Activated effector memory CD4-positive, alpha-beta T cell treated with anti-CD3 and anti-CD28 coated beads, Interleukin-2, amount 50 U/mL, for 16 hours (primary cell): ENCODE measurements at regions not wholly inside any gene's neighbourhood (a gene's known extent, or its start where the extent isn't known, plus 50 kb on each side); places are given as distances from the start of the nearest gene placed in this dataset.
A peak's percentile ranks its signal among the peaks of the same experiment; 100 is the strongest.

ENCODE experiments used
- DNase-seq: peaks from one replicate; pipeline ENCODE4 v3.0.0-alpha.2; 2020

DNA sequence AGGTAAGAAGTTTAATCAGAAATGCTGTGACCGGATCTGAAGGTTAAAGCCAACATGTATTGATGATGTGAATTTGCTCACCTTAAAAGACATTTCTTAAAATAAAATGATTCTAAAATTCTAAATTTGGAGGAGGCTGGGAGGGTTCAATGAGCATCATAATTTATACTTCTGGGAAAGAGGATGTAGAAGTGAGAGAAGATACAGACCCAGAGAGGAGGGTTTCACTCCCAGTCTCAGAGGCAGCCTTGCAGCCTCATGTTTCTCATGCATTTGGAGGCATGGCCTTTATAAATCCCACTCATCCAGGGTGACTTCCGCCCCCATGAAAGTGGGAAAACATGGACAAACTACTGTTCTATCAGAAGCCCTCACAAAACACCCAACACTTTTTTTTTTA lies 305.6 kb upstream of the PITRM1 start:
- no peak for DNase-seq

GRCh38 chr10:3477683-3478082 lies 305.1 kb upstream of the PITRM1 start:
- no peak for DNase-seq

DNA sequence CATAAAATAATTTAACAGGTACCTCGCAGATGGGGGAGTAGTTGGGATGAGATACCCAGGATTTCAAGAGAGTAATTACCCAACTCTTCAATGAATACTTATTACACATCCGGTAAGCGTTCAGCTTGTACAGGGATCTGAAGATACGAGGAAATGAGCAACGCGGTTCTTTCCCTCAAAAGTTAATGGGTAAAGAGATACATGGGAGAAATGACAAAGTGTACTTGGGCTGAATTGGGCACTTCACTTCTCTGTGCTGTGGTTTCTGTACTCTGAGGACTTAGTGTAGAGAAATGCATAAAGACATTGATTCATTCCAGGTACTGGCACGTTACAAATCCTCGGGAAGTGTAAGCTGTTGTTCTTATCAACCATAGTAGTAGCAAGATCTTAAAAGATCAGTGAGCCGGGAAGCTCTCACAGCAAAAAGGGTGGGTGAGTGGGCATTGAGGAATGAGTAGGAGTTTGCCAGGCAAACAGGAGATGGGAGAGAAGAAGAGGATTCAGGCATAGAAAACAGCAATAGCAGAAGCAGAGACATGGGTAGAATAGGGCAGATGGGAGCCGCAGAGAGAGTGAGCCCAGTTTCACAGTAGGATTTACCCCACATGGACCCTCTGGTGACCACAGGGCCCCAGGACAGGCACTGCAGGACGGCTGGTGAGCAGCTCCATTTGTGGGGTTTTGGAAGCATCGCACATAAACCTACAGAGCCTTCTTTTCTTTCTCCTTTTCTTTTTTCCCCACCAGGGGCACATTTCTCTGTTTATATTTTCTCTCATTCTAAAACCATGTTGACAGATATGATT lies 304.3 kb upstream of the PITRM1 start:
- no peak for DNase-seq

DNA sequence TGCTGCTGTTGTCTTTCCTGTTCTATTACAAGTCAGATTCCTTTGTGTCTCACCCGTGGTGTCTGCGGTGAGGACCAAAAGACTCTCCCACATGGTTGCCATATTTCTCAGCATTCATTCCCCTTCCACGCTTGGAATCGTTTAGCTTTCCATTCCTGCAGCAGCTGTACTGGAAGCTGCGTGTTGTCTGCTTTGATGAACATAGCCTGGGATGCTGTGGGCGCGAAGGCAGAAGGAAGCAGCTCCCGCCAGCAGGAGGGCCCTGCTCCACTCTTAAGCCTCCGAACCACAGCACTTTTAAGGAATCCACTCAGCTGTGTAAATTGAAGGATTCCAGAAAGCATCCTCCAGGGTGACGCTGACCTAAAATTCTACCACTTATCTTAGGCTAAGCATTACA lies 303.6 kb upstream of the PITRM1 start:
- no peak for DNase-seq

GRCh38 chr10:3475367-3475766 lies 302.8 kb upstream of the PITRM1 start:
- DNase-seq = no peak

DNA sequence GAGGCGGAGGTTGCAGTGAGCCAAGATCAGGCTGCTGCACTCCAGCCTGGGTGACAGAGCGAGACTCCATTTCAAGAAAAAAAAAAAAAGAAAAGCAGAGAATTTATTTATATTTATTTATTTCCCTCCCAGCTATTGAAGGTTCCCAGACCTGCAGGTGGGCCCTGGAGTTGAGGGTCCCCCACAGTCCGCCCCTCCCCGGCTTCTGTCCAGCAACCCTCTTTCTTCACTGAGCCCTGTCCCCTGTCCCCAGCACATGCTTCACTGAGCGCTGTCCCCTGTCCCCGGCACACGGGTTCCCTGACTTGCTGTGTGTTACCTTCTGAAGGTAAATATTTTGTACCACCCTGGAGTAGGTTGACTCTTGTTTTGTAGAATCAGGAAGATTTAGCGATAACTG lies 301.7 kb upstream of the PITRM1 start:
- DNase-seq = no peak

DNA sequence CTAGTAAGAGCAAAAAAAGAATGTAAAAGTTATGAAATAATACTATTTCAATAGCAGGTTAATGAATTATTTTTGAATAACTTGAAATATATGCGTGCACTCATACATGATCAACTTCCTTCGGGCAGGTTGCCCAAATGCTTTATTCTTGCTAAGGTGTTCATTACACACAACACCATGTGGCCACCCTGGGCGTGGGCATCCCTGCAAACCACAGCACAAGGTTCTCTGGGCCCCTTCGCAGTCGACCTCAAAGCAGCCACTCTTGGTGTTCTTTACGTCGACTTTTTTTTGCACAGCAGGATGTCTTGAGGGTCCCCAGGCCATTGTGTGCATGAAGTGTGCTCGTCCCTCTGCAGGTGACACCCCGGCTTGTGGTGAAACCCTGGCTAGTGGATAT lies 300.7 kb upstream of the PITRM1 start:
- DNase-seq = no peak

DNA sequence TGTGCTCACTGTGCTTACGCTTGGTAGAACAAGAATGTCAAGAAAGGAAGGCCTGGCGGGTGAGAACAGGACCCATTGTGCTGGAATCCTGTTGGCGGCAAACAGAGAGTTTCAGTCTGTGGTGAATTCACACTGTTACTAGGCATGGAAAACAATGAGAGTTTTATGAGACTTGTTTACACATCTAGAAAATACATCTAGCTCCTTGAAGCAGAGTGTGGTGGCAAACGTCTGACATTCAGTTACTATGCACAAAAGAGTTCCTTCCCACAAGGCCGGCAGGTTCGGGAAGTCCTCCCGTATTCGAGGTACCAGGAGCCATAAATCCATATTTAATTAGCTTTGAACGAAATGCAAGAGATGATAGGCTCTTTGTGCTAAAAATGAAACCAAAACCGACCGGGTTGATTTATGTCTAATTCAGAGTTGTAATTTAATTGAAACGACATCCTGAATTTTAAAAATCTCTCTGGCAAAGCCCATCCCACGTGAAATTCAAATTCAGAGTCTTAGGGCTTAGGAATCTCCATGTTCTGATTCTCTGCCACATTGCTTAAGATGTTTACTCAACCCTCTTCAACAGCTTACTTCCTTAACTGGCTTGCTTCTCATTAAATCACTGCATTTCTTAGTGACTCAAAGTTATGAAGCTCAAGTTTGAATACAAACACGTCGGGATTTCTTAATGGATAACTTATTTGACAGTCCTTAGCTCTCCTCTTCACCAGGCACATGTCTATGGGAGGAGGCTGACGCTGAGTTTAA lies 299.9 kb upstream of the PITRM1 start:
- no peak for DNase-seq

DNA sequence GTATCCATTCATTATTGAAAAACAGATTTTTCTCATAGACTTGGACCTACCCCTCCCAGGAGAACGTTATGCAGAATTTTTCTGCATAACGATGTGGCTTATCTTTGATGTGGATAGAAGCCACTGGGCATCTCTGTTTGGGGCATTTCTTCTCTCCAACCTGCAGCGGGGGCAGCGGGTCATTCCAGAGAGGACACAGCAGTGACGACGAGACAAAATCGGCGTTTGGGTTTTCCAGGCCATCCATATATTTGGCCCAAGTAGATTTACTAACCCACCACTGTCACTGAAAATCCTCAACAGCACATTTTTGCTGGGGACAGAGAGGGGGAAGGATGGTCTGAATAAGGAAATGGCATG lies 299.3 kb upstream of the PITRM1 start:
- no peak for DNase-seq

DNA sequence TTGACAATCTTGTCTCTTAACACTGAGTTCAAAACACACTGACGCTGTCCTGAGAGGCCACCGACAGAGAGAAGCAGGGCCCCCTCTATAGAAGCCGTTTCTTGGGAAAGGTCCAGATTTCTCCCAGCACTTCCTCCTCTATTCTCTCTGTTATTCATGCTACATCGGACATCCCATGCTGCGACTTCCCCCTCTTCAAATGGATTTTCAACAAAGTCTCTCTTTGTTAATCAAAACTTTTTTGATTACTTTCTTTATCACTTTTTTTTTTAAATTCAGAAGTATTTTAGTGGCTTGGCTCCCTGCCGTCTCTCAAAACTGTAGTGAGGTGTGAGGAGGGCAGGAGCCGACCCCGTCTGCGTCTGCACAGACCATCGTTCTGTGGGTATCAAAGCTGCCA lies 298.9 kb upstream of the PITRM1 start:
- no peak for DNase-seq

GRCh38 chr10:3470191-3470590 lies 297.6 kb upstream of the PITRM1 start:
- no peak for DNase-seq

GRCh38 chr10:3469639-3470020 lies 297.0 kb upstream of the PITRM1 start:
- DNase-seq = no peak

GRCh38 chr10:3468919-3469638 lies 296.5 kb upstream of the PITRM1 start:
- no peak for DNase-seq

- peak; percentile 70 for DNase-seq
Measured at GRCh38 chr10:3467052-3467951, 294.7 kb upstream of the PITRM1 start.

DNA sequence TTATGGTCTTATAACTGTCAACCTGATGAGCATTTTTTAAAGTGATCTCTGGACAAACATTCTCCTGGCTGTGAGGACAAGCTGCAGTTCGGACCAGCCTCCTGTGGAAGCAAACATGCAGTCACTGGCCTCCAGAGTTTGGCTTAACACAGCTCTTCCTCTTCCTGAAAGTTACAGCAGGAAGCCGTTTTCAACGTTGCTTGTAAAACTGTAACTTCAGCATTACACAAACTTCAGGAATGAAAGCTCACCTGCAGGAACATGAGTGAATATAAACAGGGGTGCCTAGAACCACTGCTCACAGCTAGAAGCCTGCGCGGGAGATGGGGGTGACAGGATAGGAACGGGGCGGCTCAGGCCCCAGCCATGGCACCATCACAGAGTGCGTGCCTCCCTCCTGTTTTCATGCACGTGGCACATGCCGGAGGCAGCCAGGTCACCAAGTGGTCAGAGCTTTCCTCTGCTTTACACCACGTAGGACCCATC lies 292.9 kb upstream of the PITRM1 start:
- no peak for DNase-seq

GRCh38 chr10:3464760-3465405 lies 292.3 kb upstream of the PITRM1 start:
- no peak for DNase-seq

DNA sequence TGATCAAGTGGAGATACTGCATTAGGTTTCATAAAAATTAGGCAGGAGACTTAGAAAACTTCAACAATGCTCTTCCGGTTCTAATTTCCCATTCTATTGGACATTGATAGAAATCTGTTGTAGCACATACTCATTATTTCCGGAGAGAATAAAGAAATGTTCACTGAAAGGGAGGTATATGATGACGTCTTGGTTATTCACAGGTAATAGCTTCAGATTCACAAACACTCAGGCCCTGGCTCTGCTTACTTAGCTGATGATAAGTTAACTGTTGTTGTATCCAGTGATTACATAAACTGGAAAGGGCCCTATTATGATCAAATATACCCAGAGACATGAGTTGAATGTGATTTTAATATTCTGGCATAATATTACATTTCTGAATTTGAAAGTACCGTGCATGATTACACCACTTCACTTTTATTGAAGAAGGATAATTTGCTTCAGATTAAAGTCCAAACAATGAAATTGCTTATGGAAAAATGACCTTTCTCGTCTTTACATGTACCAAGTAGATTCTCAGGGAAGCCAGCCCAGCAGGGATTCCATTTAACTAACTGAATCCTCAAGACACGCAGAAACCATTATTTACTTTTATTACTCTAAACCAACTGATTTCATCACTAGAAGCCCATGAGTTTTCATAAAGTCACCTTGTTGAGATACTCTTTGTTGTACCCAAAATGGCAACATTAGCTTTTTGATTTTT lies 288.0 kb upstream of the PITRM1 start:
- DNase-seq = no peak

DNA sequence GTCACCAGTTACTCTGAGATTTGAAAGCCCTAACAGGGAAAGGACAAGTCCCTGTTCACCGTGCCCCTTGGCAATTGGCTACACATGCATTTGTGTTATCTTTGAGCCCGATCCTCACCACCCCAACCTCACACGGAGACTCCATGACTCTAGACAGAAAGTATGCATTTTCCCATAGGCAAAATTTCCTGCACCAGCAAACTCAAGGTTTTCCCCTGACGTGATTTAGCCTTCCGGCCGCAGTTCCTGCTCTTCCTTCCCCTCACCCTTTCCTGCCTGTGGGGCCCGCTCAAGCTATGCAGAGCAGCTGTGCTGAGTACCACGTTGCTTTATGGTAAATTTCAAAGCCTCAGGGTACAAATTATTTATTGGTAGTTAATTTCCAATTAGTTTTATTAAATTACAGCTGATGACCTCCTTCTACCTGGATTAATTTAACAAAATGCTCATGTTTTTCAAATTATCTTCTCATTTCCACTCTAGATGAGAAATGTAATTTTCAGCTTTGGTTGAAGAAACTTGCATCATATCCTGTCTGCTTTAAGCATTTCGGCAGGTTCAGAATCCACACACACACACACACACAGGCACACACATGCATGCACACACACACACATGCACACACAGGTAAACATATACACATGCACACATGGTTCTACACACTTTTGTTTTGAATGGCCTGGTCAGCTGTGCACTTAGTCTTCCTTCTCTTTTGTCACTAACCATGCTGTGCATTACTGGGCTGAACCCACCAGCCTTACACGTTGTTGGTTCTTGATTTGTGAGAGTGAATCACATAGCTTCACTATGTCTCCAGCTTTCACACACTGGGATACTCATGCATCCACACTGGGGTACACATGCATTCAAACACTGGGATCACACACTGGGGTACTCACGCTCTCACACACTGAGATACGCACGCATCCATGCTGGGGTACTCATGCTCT lies 283.1 kb upstream of the PITRM1 start:
- DNase-seq = no peak

DNA sequence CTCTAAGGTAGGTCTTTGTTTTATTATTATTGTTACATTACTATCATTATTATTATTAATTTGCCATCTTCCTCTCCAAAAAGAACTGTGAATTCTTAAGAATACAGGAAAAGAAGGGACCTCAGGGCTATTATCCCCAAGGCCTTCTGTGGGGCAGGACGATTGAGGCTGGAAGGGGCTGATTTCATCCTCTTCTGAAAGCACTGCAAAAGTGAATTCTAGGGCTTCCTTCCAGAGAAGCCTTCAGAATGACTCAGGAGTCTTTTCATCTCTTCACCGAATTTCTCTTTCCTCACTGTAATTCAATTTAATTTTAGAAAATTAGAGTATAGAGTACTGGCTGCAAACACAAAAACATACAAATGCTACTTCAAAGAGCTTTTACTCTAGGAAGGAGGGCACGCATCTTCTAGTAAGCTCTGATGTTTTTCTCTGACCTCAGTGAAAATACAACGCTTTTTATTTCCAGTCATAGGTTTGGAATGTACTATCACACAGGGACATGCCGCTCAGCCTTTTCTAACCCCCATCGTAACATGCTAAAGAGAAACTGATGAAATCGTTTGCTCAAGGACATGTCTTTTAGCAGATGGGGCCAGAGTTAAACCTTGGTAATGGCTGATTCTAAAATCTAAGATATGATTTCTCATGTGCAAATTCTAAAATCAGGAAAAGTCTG lies 280.2 kb upstream of the PITRM1 start:
- no peak for DNase-seq

GRCh38 chr10:3452173-3452626 lies 279.6 kb upstream of the PITRM1 start:
- no peak for DNase-seq
